Right lobe of liver (tissue), 6 donors: ENCODE measurements at regions not wholly inside any gene's neighbourhood (a gene's known extent, or its start where the extent isn't known, plus 50 kb on each side); places are given as distances from the start of the nearest gene placed in this dataset.

Experiments used
- ATAC-seq, 4 donors: fragments of 200-7000 bp; cut with Tn5 transposase; one replicate each; pipeline ENCODE4 v1.9.1; 2020; ENCODE audit warnings: mild to moderate bottlenecking in 4 of 4, moderate library complexity in 4 of 4
- DNase-seq, 3 donors: peaks; one replicate each; pipeline ENCODE4 v3.0.0-alpha.2; 2020
- H3K27ac ChIP-seq, 3 donors: fragments of 200-600 bp; one replicate each; pipeline ENCODE4 v1.8.0; 2022
- H3K27me3 ChIP-seq, 2 donors: fragments of 200-600 bp; one replicate each; pipeline ENCODE4 v1.8.0; 2022
- H3K36me3 ChIP-seq, 4 donors: fragments of 200-600 bp; sonication (generic) in 1 of 4; one replicate each; pipeline versions ENCODE4 v1.5.1 to v1.8.0; 2017 to 2022; ENCODE audit warnings: control low read depth in 1 of 4
- H3K4me1 ChIP-seq, 4 donors: fragments of 200-600 bp; sonication (generic) in 1 of 4; one replicate each; pipeline versions ENCODE4 v1.5.1 to v1.8.0; 2017 to 2022; ENCODE audit warnings: control low read depth in 1 of 4
- H3K4me3 ChIP-seq, 3 donors: fragments of 200-600 bp; one replicate each; pipeline ENCODE4 v1.8.0; 2022
- H3K9me3 ChIP-seq, 4 donors: fragments of 200-600 bp; sonication (generic) in 1 of 4; one replicate each; pipeline versions ENCODE4 v1.5.1 to v1.8.0; 2017 to 2022; ENCODE audit warnings: control low read depth in 1 of 4
- POLR2A ChIP-seq: fragments of 450-650 bp; IDR thresholded peaks from one replicate; pipeline ENCODE4 v1.6.1; 2017; ENCODE audit warnings: antibody characterized with exemption, mild to moderate bottlenecking
- WGBS: methylation state at CpG from one replicate; pipeline ENCODE4 v1.1.6; 2018; ENCODE audit warnings: low coverage, low lambda C conversion rate; ENCODE audit not compliant: insufficient coverage; ENCODE audit errors: missing lambda C conversion rate; 5-methylcytosine and 5-hydroxymethylcytosine counted together
- intact Hi-C, 2 donors: fragments of 100-400 bp; cut with DNase I; formaldehyde crosslinking; loops; one replicate each; pipeline versions ENCODE4 v1.11.2 to v1.14.1; 2022
- TF ChIP-seq, protein P1 (sequence below), 4 donors: fragments of 200-600 bp in 3 of 4; fragments of 450-650 bp in 1 of 4; IDR thresholded peaks; one replicate each; pipeline versions ENCODE4 v1.5.1 to v1.8.0; 2016 to 2022; ENCODE audit warnings: antibody characterized with exemption in 4 of 4, mild to moderate bottlenecking in 2 of 4
- donor health status: DM: no; HTN: yes; CAD: no.
- donor health status: DM: no; HTN: no; CAD: no.
- donor health status: DM: no; HTN: no; CAD: no.
- donor health status: DM: no; HTN: yes; CAD: no.
- donor health status: DM: no; HTN: yes; CAD: no.

DNA sequence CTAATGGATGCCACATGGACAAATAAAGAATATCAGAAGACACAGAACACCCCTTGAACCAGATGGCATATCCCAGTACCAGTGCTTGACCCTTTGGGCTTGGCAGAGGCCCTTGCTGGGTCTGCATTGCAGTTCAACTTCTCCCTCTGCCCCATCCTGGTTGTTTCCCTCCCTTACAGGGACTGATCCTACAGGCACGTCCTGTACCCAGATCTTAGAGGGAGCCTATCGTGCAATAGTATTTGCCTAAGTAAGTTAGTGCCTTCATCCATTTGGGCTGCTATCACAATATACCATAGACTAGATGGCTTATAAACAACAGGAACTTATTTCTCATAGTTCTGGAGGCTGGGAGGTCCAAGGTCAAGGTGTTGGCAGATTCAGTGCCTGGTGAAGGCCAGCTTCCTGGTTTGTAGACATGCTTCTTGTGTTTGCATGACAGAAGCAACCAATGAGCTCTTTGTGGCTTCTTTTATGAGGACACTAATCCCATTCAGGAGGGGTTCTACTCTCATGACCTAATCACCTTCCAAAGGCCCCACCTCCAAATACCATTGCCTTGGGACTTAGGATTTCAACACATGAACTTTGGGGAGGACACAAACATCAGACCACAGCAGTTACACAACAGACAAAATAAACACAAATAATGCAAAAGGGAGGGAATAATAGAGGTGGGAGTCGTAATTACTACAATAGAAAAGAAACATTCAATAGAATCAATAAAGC lies 146.5 kb upstream of the MSX1 start:
- ATAC-seq = peak in 1 of 4 donors; percentile 58
- WGBS = 81% methylated on average over 3 of the region's 3 CpGs
- Histone ChIP-seq H3K27ac (no peak overlapping the region), H3K9me3 (no peaks in the 10 kb centered on the region), H3K36me3 (no peaks in the 10 kb centered on the region), H3K27me3 (no peaks in the 10 kb centered on the region), H3K4me3 (no peak overlapping the region), H3K4me1 (peaks cover 0 to 7% (median 0%) of the 10 kb centered on the region in 4 donors)
- intact Hi-C loops = no loop called here
- TF ChIP-seq, protein P1, sequence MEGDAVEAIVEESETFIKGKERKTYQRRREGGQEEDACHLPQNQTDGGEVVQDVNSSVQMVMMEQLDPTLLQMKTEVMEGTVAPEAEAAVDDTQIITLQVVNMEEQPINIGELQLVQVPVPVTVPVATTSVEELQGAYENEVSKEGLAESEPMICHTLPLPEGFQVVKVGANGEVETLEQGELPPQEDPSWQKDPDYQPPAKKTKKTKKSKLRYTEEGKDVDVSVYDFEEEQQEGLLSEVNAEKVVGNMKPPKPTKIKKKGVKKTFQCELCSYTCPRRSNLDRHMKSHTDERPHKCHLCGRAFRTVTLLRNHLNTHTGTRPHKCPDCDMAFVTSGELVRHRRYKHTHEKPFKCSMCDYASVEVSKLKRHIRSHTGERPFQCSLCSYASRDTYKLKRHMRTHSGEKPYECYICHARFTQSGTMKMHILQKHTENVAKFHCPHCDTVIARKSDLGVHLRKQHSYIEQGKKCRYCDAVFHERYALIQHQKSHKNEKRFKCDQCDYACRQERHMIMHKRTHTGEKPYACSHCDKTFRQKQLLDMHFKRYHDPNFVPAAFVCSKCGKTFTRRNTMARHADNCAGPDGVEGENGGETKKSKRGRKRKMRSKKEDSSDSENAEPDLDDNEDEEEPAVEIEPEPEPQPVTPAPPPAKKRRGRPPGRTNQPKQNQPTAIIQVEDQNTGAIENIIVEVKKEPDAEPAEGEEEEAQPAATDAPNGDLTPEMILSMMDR (IDR thresholded peaks at IDR 0.05) = no peak
- TF ChIP-seq POLR2A = no peak
- DNase-seq = no peak

DNA sequence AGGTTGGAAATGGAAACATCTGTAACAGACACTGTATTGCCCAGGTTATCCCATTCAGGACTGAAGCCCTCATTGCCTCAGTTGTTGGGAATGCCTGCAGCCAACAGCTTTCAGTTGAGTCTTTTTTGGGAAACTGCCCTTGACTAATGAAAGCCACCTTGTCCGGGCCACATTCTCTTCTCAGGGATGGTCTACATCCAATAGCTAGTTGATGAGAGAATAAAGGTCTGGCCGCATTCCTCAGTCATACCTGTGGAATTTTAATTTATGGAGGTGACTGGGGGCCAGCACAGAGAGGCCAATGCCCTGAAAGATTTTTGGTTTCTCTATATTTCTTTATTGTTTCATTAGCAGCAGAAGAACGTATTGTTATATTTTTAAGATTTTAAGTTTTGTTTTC lies 147.6 kb upstream of the MSX1 start:
- intact Hi-C loops = no loop called here
- DNase-seq = no peak
- TF ChIP-seq, protein P1 (IDR thresholded peaks at IDR 0.05) = no peak
- TF ChIP-seq POLR2A = no peak
- Histone ChIP-seq H3K27me3 (no peaks in the 10 kb centered on the region), H3K9me3 (no peaks in the 10 kb centered on the region), H3K4me1 (peaks cover 0 to 7% (median 0%) of the 10 kb centered on the region in 4 donors), H3K36me3 (no peaks in the 10 kb centered on the region), H3K27ac (no peak overlapping the region), H3K4me3 (no peak overlapping the region)
- no peak for ATAC-seq
- WGBS = 85% methylated on average over 3 of the region's 3 CpGs

DNA sequence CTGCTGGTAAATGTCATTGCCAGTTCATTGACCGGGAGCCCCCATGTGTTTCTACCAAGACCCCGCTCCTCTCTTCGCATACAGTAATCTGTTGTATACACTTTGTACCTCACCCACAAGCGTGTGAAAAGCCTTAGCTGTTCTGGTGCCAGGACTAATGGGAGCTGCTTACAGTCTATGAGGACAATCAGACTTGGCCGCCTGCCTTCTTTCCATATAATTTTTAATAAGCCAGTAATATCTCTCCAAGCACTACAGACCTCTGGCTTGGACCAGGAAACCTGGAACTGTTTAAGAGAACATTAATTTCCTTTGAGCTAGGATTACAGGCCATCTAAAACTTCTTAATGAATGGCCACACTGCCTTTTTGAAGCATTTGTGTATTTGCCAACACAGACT lies 149.7 kb upstream of the MSX1 start:
- intact Hi-C loops = no loop called here
- TF ChIP-seq, protein P1 (IDR thresholded peaks at IDR 0.05) = no peak
- no peak for TF ChIP-seq POLR2A
- ATAC-seq = no peak
- DNase-seq = no peak
- no peaks in the 10 kb centered on the region for H3K27me3 ChIP-seq
- no peak overlapping the region for H3K4me3 ChIP-seq
- H3K4me1 ChIP-seq = peaks cover 0 to 7% (median 0%) of the 10 kb centered on the region in 4 donors
- WGBS = 90% methylated on average over 3 of the region's 5 CpGs
- H3K9me3 ChIP-seq = no peaks in the 10 kb centered on the region
- H3K27ac ChIP-seq = no peak overlapping the region
- no peaks in the 10 kb centered on the region for H3K36me3 ChIP-seq

DNA sequence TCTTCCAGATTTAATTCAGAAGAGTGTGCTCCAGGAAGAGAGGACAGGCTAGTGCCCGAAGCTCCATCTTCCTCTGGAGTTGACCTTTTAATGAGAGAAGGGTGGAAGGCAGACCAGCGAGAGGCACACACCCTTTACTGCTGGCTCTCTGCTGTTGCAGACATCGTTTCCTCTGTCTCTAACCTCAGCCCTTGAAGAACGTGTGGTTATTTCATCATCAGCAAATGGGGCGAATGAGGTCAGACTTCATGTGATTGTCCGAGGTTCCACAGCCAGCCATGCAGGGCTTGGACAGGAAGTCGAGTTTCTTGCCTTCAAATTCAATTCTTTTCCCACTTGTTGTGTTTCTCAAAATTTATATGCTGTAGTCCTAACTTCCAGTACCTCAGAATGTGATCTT lies 155.2 kb upstream of the MSX1 start:
- ATAC-seq (no peak), DNase-seq (no peak)
- H3K4me1 ChIP-seq = no peaks in the 10 kb centered on the region
- 68% methylated on average over 6 of the region's 7 CpGs for WGBS
- no peak for TF ChIP-seq POLR2A
- H3K27ac ChIP-seq = no peak overlapping the region
- H3K36me3 ChIP-seq = no peaks in the 10 kb centered on the region
- intact Hi-C loops = no loop called here
- no peaks in the 10 kb centered on the region for H3K27me3 ChIP-seq
- no peak overlapping the region for H3K4me3 ChIP-seq
- H3K9me3 ChIP-seq = no peaks in the 10 kb centered on the region

DNA sequence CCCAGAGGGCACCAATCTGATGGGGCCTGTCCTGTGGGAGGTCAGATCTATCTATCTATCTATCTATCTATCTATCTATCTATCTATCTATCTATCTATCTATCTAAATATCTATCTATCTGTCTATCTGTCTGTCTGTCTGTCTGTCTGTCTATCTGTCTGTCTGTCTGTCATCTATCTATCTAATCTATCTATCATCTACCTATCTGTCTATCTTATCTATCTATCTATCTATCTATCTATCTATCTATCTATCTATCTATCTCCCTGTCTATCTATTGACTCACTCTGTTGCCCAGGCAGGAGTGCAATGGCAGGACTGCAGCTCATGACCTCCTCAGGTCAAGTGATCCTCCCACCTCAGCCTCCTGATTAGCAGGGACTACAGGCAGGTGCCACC lies 155.7 kb upstream of the STX18 start:
- Histone ChIP-seq H3K36me3 (no peaks in the 10 kb centered on the region), H3K4me3 (no peak overlapping the region), H3K9me3 (no peaks in the 10 kb centered on the region), H3K27me3 (no peaks in the 10 kb centered on the region), H3K4me1 (no peaks in the 10 kb centered on the region), H3K27ac (no peak overlapping the region)
- intact Hi-C loops = no loop called here
- ATAC-seq (no peak), DNase-seq (no peak)
- TF ChIP-seq POLR2A = no peak
- TF ChIP-seq, protein P1 (IDR thresholded peaks at IDR 0.05) = no peak
